ENCODE measurements at regions not wholly inside any gene's neighbourhood (a gene's known extent, or its start where the extent isn't known, plus 50 kb on each side); places are given as distances from the start of the nearest gene placed in this dataset.

GRCh38 chr16:82470620-82471152 lies 156.1 kb upstream of the CDH13 start:
- Histone ChIP-seq H3K4me3 (no peak overlapping the region), H3K4me1 (peaks cover 6% of the 10 kb centered on the region), H3K27me3 (no peaks in the 10 kb centered on the region), H4K20me1 (ENCODE audit: low read depth) (no peaks in the 10 kb centered on the region), H3F3A (ENCODE audit: low read depth) (no peaks in the 10 kb centered on the region), H3K9ac (no peak overlapping the region), H3K79me2 (ENCODE audit: low read depth) (no peaks in the 10 kb centered on the region), H3K36me3 (no peaks in the 10 kb centered on the region), H3K27ac (no peak overlapping the region), H3K9me3 (ENCODE audit: low read depth) (no peaks in the 10 kb centered on the region), H2AFZ (replicated peaks) (no peak overlapping the region), H3K4me2 (peak overlapping the region; percentile 35)
- no peaks in the 10 kb centered on the region for H3K9me3 Mint-ChIP-seq
- H3K36me3 Mint-ChIP-seq: no peaks in the 10 kb centered on the region
- peak; percentile 19 for DNase-seq (ENCODE audit: low spot score)
- H3K27ac Mint-ChIP-seq: no peak overlapping the region
- no peak overlapping the region for H3K4me3 Mint-ChIP-seq
- TF ChIP-seq EZH2phosphoT487 (IDR thresholded peaks at IDR 0.05) (no peak), CTCF (IDR thresholded peaks at IDR 0.05) (no peak), EZH2 (IDR thresholded peaks at IDR 0.05) (no peak)
- peaks cover 14% of the 10 kb centered on the region for H3K27me3 Mint-ChIP-seq (ENCODE audit: insufficient read depth, low read depth)
- H3K4me1 Mint-ChIP-seq: peaks cover 23% of the 10 kb centered on the region

- H3K9ac ChIP-seq: no peak overlapping the region
- H3K9me3 Mint-ChIP-seq: no peaks in the 10 kb centered on the region
- no peak for DNase-seq (ENCODE audit: low spot score)
Observed at GRCh38 chr16:82470016-82470415, 156.8 kb upstream of the CDH13 start.

GRCh38 chr16:82464187-82464586 lies 162.6 kb upstream of the CDH13 start:
- Histone ChIP-seq H4K20me1 (ENCODE audit: low read depth) (no peaks in the 10 kb centered on the region), H3K9me3 (ENCODE audit: low read depth) (no peaks in the 10 kb centered on the region), H3F3A (ENCODE audit: low read depth) (no peaks in the 10 kb centered on the region), H3K4me3 (no peak overlapping the region), H3K27me3 (no peaks in the 10 kb centered on the region), H3K4me2 (no peak overlapping the region), H3K79me2 (ENCODE audit: low read depth) (no peaks in the 10 kb centered on the region), H3K4me1 (no peaks in the 10 kb centered on the region), H3K9ac (no peak overlapping the region), H3K36me3 (no peaks in the 10 kb centered on the region), H2AFZ (replicated peaks) (peak overlapping the region; percentile 17), H3K27ac (no peak overlapping the region)
- Mint-ChIP-seq H3K4me1 (peaks cover 16% of the 10 kb centered on the region), H3K36me3 (no peaks in the 10 kb centered on the region), H3K27me3 (ENCODE audit: insufficient read depth, low read depth) (peaks cover 7% of the 10 kb centered on the region), H3K9me3 (no peaks in the 10 kb centered on the region), H3K27ac (no peak overlapping the region), H3K4me3 (no peak overlapping the region)
- no peak for DNase-seq (ENCODE audit: low spot score)
- TF ChIP-seq CTCF (IDR thresholded peaks at IDR 0.05): no peak
- no peak for TF ChIP-seq EZH2phosphoT487 (IDR thresholded peaks at IDR 0.05)
- TF ChIP-seq EZH2 (IDR thresholded peaks at IDR 0.05): no peak

More at GRCh38 chr16:82470016-82470415, 156.8 kb upstream of the CDH13 start:
- TF ChIP-seq CTCF (IDR thresholded peaks at IDR 0.05) (no peak), EZH2phosphoT487 (IDR thresholded peaks at IDR 0.05) (no peak), EZH2 (IDR thresholded peaks at IDR 0.05) (no peak)
- H3K36me3 Mint-ChIP-seq: no peaks in the 10 kb centered on the region
- H3K4me1 ChIP-seq: peaks cover 6% of the 10 kb centered on the region
- no peaks in the 10 kb centered on the region for H3K27me3 ChIP-seq
- H3K4me2 ChIP-seq: no peak overlapping the region
- H3F3A ChIP-seq (ENCODE audit: low read depth): no peaks in the 10 kb centered on the region
- H2AFZ ChIP-seq (replicated peaks): no peak overlapping the region
- no peaks in the 10 kb centered on the region for H4K20me1 ChIP-seq (ENCODE audit: low read depth)
- no peaks in the 10 kb centered on the region for H3K36me3 ChIP-seq
- H3K27ac ChIP-seq: no peak overlapping the region
- H3K9me3 ChIP-seq (ENCODE audit: low read depth): no peaks in the 10 kb centered on the region
- no peaks in the 10 kb centered on the region for H3K79me2 ChIP-seq (ENCODE audit: low read depth)
- H3K27me3 Mint-ChIP-seq (ENCODE audit: insufficient read depth, low read depth): peaks cover 13% of the 10 kb centered on the region
- no peak overlapping the region for H3K4me3 ChIP-seq
- H3K4me3 Mint-ChIP-seq: no peak overlapping the region
- peaks cover 24% of the 10 kb centered on the region for H3K4me1 Mint-ChIP-seq
- H3K27ac Mint-ChIP-seq: no peak overlapping the region

Data from neural progenitor cell (in vitro differentiated cells).